NCI-H2029 (cell line): ENCODE measurements at regions not wholly inside any gene's neighbourhood (a gene's known extent, or its start where the extent isn't known, plus 50 kb on each side); places are given as distances from the start of the nearest gene placed in this dataset.
A peak's percentile ranks its signal among the peaks of the same experiment; 100 is the strongest.
"Not testable (repeated sequence)": the region's sequence is repeated elsewhere in the genome, so short reads cannot be mapped to it uniquely, and the experiment has no call there.

Experiments used
- DNase-seq: peaks from one replicate; lab custom pipeline; 2025; lab: John Stamatoyannopoulos, UW

- DNase-seq, result no peak
Observed at GRCh38 chr15:69602921-69603320, 150.3 kb downstream of the RPLP1 start.

GRCh38 chr15:69603369-69604071 is 150.9 kb downstream of the RPLP1 start:
- no peak for DNase-seq

DNA sequence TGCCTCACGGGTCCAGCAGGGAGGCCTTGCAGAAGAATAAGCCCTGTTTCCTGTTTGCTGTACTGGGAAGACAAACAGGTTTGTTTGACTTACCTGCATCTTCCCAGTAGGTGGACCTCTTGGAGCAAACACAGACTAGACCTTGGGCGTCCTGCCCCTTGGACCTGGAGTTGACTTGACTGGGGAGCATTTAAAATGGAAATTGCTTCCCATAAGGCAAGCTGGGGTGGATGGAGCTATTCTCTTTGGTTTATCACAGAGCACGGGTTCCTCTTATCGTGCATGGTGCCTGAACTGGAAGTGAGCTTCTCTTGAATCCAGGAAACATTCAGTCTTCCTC is 151.4 kb downstream of the RPLP1 start:
- DNase-seq, result peak; percentile 25

DNA sequence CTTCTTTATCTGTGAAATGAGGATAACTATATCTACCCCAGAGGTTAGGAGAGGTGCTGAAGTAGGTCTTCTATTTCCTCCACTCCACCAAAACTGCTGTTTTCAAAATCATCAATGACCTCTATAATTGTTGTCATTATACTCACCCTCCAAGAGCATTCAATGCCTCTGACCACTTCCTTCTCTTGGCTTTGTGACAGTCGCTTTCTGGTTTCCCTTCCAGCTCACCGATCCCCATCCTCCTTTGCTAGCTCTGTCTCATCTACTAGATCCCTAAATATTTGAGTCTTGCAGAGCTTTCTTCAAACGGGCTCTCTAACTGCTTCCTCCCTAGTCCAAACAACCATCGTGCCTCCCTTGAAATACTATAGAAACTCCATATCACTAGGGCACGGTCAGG is 153.5 kb downstream of the RPLP1 start:
- no peak for DNase-seq

GRCh38 chr15:69606921-69607500 is 154.4 kb downstream of the RPLP1 start:
- DNase-seq, result no peak

DNA sequence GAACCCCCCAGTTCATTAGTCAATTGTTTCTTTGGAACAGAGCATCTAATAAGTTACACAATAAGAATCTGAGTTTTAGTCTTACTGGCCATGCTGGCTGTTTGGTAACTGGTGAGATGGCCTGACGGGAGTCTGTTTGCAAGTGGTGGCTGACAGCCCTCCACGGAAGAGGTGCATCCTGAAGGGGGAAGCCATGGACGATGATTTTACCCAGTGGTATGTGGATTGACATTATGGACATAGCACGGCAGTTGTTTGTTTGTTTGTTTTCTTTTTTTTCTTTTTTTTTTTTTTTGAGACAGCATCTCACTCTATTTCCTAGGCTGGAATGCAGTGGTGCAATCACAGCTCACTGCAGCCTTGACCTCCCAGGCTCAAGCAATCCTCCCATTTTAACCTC is 156.0 kb downstream of the RPLP1 start:
- no peak for DNase-seq

GRCh38 chr15:69609176-69609575 is 156.6 kb downstream of the RPLP1 start:
- no peak for DNase-seq

DNA sequence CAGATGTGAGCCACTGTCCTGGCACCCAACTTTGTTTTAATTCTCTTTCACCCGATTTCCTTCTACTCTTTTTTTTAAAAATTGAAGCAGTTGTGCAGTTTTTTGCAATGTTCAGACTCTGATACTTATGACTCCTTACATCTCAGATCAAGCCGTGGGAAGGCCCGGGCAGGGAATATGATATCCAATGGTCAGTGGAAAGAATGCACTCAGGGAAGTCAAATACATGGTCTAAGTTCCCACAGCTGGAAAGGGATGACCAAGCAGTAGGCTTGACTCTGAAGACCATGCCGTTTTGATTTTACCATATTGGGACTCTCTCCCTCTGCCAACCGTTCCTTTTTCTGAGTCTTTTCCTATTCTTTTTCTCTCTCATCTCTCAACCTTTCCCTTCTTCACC is 157.2 kb downstream of the RPLP1 start:
- DNase-seq, result no peak

DNA sequence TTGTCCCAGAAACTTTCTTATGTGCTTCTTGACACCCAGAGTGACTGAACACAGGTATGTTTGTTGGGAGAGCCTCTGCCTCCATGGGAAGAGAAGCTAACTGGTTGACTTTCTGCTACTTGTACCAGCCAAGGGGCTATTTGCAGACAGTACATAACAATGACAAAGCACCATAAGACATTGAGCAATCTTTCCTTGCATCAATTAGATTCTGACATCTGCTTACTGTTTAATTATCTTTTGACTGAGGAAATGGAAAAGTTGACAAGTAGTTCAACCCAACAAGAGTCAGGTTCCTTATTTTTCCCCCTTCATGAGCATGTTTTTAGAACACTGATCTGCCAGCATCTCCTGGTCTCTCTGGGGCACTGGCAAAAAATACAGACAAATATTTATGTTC is 157.7 kb downstream of the RPLP1 start:
- no peak for DNase-seq

DNA sequence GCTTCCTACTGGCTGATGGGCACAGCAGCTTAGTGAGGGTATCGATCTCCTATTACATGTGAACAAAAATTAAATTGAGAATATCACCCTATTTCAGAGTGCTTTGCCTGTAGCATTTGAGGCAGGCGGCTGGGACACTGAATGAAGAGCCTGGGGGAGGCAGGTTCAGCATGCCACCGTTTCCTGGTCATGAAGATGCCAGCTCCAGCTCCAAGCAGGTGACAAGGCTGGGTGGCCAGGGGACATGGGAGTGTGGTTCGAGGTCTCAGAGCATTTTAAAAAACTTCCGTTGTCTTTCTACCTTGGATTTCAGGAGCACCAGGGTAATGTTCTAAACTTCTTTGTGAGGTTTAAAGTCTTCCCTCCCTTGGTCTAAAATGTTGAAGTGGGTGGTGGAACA is 158.2 kb downstream of the RPLP1 start:
- no peak for DNase-seq

- DNase-seq, result no peak
Observed at GRCh38 chr15:69612112-69612511, 159.5 kb downstream of the RPLP1 start.

DNA sequence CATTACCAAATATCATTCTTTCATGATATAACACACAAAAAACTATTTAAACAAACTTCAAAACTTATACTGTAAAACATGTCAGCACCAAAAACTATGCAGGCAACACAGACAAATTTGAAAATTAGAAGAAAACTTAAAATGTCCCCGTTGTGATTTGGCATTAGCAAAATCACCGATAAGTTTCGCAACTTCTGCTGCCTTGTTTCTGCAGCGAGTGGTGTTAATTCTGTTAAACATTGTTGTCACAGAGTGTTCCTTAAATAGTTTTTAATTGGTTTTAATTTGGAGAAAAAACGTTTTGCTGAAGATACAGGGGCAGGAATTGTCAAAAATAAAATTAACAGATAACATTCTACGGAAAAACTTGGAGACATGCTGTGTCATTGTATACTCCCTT is 160.6 kb downstream of the RPLP1 start:
- no peak for DNase-seq

- DNase-seq, result no peak
Observed at GRCh38 chr15:69613988-69614387, 161.4 kb downstream of the RPLP1 start.

DNA sequence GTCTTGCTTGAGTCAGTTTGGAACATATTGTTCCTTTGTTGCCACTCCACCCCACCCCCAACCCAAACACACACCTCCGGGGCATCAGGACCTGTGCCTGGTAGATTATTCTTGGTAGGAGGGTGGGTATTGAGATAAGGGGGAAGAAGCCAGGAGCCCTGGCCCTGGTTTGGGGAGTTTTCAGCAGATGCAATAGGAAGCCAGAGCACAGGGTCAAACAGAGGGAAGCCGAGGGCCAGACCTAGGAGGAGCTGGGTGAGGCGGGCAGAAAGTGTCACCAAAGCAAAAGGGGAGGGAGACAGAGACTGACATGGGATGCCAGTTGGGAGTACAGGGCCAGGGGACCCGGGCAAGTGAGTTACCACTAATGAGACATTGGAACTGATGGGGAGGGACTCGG is 163.1 kb downstream of the RPLP1 start:
- no peak for DNase-seq

DNA sequence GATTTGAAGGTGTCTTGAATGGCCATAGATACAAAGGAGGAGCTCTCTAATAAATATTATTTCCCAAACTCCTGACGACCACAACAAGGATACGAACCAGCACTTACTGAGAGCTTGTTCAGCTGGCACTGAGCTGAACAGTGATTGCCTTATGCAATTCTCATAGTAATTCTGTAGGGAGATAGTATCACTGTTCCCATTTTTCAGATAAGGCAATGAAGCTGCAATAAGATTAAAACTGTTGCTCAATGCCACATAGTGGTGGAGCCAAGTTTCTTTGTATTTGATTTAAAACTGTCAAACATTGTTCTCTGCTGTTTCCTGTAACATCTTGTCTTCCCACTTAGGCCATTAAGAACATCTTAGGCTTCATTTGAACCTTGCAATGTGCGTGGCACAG is 163.9 kb downstream of the RPLP1 start:
- no peak for DNase-seq

GRCh38 chr15:69617144-69617543 is 164.5 kb downstream of the RPLP1 start:
- DNase-seq, result not testable (repeated sequence)

DNA sequence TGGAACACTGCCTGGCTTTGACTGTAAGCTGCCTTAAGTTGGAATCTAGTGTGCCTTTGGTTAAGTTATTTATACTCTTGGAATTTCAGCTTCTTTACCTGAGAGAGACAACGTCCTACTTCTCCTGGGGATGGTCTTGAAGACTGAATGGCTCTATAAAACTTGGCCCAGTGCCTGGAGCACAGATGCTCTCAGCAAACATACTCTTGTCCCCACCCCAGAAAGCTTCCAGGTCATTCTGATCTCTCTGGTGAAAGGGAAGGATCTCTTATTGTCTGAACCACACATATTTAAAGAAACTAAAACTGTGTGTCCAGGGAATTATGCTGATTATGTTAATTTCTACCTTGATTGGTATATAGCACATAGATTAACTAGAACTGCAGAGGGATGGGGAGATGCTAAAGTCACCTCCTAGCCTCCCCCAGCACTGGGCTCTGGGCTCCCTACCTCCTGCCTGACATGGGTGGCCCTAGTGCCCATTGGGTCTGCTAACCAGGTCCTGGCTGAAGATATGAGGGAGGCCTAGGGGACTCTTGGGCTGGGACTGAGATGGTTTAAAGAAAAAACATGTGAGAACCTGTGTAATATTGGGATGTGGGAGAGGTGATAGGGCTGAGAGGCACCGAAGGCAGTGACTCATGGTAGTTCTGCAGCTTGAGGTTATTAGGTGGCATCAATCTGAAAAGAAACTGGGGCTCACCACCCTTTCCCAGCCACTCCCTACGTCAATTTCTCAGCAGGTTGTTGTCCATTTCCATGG is 171.0 kb downstream of the RPLP1 start:
- no peak for DNase-seq

DNA sequence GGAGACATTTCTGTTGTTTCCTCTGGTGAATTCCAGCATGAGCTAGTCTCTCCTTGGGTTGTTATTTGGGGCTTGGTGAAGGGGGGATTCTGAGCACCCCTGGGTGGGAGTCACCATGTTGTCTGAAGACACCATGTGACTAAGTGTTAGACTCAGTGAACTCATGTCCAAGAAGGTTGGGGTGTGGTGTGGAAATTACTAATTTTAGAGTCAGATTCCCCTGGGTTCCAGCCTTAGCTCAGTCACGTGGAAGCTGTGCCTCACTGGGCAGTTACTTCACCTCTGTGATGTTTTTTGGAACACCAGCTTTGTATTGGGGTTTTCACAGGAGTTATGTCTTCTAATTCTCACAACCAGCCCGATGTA is 171.5 kb downstream of the RPLP1 start:
- DNase-seq, result no peak

DNA sequence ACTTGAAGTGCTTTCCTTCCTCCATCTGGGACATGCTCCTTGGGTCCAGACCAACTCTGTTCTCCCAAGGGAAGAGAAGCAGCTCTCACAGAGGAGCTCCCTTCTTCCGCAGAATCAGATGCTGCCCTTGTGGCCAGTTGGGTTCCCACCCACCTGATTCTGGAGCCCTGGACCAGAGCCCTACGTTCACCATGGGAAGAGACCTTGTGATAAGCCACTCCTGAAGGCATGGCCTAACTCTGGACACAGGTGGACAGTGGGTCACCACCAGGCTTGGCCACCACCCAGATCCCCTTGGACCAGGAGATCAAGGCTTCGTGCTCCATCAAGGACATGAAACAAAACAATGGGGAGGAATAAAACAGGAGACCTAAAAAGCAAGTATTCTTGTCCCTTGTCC is 172.2 kb downstream of the RPLP1 start:
- no peak for DNase-seq

GRCh38 chr15:69625328-69625727 is 172.7 kb downstream of the RPLP1 start:
- DNase-seq, result no peak

DNA sequence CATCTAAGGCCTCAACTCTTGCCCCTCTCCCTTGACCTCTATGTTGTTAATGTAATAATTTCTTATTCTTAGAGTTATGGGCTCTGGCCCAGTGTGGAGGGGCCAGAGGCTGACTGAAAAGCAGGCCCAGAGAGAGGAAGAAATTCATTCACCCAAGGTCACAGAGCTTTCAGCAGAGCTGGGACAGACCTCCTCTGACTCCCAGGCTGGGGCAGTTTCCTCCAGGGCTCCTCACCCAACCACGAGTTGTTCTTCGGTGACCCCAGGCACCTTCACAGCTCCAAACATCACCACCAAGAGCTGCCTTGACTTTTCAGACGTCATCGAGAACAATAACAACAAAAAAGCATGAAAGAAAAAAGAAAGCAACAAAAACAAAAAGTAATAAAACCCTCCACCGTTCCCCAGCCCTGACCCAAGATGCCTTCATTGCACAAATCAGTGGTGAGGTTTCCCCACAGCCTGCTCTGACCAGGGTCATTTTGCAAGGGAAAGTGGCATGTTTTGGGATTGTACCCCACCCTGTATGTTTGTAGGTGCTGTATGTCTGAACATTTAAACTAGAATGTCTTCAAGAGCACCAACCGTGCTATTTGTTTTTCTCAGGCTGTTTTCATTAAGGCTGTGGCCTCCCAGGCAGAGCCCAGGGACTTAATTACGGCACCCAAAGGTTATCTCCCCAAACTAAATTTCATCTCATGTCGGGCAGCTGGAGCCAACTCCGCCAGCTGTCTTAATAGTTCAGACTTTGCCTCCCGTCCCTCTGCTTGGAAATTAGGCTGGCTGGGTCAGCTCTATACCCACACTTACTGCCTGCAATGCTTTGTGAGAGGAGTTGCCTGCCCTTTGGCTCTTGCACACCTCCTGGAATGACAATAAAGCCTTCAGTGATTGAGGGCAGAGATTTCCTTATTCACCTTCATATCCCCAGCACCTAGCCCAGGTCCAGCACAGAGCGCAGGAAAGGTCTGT is 173.8 kb downstream of the RPLP1 start:
- no peak for DNase-seq

DNA sequence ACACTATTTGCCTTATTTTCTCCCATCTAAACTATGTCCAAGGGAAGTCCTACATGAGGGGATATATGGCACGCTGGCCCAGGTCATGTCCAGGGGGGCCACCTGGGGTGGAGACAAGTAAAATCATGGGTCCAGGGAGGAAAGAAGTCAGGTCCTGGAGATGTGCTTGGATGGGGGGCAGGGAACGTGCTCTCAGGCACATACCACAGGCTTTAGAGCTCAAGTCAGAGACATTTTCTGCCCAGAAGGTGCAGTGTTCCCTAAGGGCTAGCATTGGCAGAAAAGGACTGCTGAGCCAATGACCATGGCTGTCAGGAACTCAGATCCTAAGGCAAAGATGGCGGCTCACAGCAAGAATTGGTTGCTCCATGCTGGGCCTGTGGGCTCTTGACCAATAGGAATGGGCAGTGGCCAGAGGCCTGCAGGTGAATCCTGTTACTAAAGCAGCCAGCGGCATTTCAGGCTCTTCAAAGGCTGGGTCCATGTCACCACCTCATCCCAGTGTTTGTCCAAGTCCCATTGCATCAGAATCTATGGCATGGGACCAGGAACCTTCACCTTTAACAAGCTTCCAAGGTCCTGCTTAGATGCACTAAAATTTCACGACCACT is 175.0 kb downstream of the RPLP1 start:
- DNase-seq, result no peak
